SH-SY5Y (cell line): ENCODE measurements at regions not wholly inside any gene's neighbourhood (a gene's known extent, or its start where the extent isn't known, plus 50 kb on each side); places are given as distances from the start of the nearest gene placed in this dataset.

Experiments
- GATA2 ChIP-seq: IDR thresholded peaks from 2 replicates; pipeline ENCODE4 v1.6.1; 2011; ENCODE audit warnings: mild to moderate bottlenecking, low read depth, low read length
- GATA3 ChIP-seq: IDR thresholded peaks from 2 replicates; pipeline ENCODE4 v1.6.1; 2011; ENCODE audit warnings: low read depth, mild to moderate bottlenecking, low read length, moderate library complexity

DNA sequence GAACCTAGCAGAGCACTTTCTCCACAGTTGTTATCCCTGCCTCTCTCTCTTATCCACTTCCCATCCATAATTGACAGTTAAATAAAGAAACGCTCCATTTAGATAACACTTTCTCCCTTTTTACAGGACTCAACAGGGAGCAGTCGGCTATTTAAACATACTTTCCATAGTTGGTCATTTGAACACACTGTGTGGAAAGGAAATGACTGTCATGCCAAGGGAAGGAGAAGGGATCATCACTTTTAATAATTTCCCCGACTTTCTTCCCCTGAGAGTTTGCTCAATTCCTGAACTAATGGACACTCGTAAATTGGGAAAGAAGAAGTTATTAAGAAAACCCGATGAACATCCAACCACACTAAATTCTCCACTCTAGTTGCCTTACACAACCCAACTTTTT lies 400.8 kb upstream of the PTGER4 start:
- TF ChIP-seq GATA2: no peak
- no peak for TF ChIP-seq GATA3
